ENCODE measurements at regions not wholly inside any gene's neighbourhood (a gene's known extent, or its start where the extent isn't known, plus 50 kb on each side); places are given as distances from the start of the nearest gene placed in this dataset.
A peak's percentile ranks its signal among the peaks of the same experiment; 100 is the strongest.
"Not testable (repeated sequence)": the region's sequence is repeated elsewhere in the genome, so short reads cannot be mapped to it uniquely, and the experiment has no call there.

DNA sequence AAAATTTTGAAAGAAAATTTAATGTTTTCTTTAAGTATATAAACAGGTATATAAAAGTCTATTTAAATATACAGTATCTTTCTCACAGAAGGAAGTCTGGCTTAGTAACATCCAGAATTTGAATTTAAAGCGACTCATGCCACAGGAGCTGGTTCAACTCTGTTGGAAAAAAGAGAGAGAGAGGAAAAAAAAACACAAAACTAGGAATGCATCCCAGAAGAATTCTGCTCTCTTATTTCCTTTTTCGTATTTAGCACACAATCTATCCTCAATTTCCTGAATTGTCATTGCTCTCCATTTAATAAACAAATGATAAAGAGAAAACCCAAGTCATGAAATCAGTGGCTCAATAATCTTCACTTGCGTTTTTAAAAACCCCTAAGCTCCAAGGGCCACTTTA, 107.5 kb upstream of the SCAF8 start:
- no peaks in the 10 kb centered on the region for H3K27me3 ChIP-seq (ENCODE audit: control insufficient read depth, insufficient read depth, low read length)
- no peak overlapping the region for H3K4me3 ChIP-seq (ENCODE audit: low read depth, low read length)
- TF ChIP-seq, protein P1, sequence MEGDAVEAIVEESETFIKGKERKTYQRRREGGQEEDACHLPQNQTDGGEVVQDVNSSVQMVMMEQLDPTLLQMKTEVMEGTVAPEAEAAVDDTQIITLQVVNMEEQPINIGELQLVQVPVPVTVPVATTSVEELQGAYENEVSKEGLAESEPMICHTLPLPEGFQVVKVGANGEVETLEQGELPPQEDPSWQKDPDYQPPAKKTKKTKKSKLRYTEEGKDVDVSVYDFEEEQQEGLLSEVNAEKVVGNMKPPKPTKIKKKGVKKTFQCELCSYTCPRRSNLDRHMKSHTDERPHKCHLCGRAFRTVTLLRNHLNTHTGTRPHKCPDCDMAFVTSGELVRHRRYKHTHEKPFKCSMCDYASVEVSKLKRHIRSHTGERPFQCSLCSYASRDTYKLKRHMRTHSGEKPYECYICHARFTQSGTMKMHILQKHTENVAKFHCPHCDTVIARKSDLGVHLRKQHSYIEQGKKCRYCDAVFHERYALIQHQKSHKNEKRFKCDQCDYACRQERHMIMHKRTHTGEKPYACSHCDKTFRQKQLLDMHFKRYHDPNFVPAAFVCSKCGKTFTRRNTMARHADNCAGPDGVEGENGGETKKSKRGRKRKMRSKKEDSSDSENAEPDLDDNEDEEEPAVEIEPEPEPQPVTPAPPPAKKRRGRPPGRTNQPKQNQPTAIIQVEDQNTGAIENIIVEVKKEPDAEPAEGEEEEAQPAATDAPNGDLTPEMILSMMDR (IDR thresholded peaks at IDR 0.05; ENCODE audit: insufficient read depth, low read length, poor library complexity, severe bottlenecking), result no peak
- no peak for DNase-seq (ENCODE audit: low read depth)
- H3K36me3 ChIP-seq (ENCODE audit: control insufficient read depth, insufficient read depth, low read length), result no peaks in the 10 kb centered on the region

DNA sequence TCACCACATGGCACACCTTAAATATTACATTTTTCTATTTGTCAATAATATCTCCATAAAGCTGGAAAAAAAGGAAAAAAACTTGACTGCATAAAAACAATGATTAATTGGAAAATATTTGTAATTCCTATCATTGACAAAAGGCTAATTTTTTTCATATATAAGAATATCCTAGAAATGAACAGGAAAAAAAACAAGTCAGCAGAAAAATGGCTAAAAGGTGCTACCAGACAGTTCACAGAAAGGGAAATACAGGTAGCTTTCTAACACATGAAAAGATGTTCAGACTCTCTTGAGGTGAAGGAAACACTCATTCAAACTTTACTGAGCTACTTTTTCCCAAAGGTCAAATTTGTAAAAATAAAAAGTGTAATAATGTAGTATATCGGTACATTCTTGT, 104.1 kb upstream of the SCAF8 start:
- Histone ChIP-seq H3K27me3 (ENCODE audit: control insufficient read depth, insufficient read depth, low read length) (no peaks in the 10 kb centered on the region), H3K4me3 (ENCODE audit: low read depth, low read length) (no peak overlapping the region), H3K36me3 (ENCODE audit: control insufficient read depth, insufficient read depth, low read length) (no peaks in the 10 kb centered on the region)
- no peak for DNase-seq (ENCODE audit: low read depth)
- TF ChIP-seq, protein P1 (IDR thresholded peaks at IDR 0.05; ENCODE audit: insufficient read depth, low read length, poor library complexity, severe bottlenecking), result no peak

DNA sequence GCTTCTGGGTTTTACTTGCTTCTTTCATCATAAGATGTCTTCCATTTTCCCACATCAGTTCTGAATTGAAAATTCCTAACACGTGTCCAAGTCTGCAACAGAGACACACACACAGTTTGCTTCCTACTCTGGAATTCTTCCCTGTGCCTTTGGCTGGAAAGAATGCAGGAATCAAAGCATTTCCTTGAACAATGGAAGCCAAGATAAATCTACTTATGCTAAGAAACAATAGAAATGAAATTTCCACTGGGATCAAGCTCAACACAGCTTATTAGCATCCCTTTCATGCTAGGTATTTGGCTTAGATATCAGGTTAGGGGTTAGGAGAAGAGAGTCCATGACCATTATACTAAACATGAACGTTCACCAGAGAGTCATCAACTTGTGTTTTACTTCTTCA, 101.1 kb upstream of the SCAF8 start:
- Histone ChIP-seq H3K36me3 (ENCODE audit: control insufficient read depth, insufficient read depth, low read length) (no peaks in the 10 kb centered on the region), H3K4me3 (ENCODE audit: low read depth, low read length) (no peak overlapping the region), H3K27me3 (ENCODE audit: control insufficient read depth, insufficient read depth, low read length) (no peaks in the 10 kb centered on the region)
- TF ChIP-seq, protein P1 (IDR thresholded peaks at IDR 0.05; ENCODE audit: insufficient read depth, low read length, poor library complexity, severe bottlenecking), result no peak
- no peak for DNase-seq (ENCODE audit: low read depth)

DNA sequence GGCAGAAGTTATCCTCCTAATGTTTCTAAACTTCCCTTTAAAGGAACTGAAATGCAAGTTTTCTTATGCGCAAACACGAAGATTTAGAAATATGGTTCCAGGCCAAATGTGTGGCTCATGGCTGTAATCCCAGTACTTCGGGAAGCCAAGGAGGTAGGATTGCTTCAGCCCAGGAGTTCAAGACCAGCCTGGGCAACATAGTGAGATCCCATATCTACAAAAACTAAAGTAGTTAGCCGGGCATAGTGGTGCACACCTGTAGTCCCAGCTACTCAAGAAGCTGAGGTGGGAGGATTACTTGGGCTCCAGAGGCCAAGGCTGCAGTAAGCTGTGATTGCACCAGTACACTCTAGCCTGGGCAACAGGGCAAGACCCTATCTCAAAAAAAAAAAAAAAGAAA, 95.8 kb upstream of the SCAF8 start:
- Histone ChIP-seq H3K36me3 (ENCODE audit: control insufficient read depth, insufficient read depth, low read length) (no peaks in the 10 kb centered on the region), H3K27me3 (ENCODE audit: control insufficient read depth, insufficient read depth, low read length) (no peaks in the 10 kb centered on the region), H3K4me3 (ENCODE audit: low read depth, low read length) (no peak overlapping the region)
- no peak for DNase-seq (ENCODE audit: low read depth)
- TF ChIP-seq, protein P1 (IDR thresholded peaks at IDR 0.05; ENCODE audit: insufficient read depth, low read length, poor library complexity, severe bottlenecking), result no peak

DNA sequence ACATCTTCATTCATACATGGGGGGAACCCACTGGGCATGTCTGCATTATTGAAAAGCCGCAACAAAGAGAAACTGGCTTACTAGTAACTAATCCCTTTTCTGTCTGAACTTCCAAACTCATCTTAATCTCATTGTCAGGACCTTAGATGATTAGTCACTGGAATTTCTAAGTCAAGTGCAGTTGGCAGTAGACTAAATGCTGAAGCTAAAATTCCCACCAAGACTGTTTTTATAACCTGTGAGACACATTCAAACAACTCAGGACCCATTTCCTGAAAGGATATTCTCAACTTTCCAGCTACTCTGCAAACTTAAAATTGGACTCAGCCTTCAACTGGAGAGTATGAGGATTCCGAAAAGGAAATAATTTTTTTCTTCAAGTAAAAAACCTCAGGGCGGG, 94.8 kb upstream of the SCAF8 start:
- TF ChIP-seq, protein P1 (IDR thresholded peaks at IDR 0.05; ENCODE audit: insufficient read depth, low read length, poor library complexity, severe bottlenecking), result no peak
- no peaks in the 10 kb centered on the region for H3K36me3 ChIP-seq (ENCODE audit: control insufficient read depth, insufficient read depth, low read length)
- no peaks in the 10 kb centered on the region for H3K27me3 ChIP-seq (ENCODE audit: control insufficient read depth, insufficient read depth, low read length)
- DNase-seq (ENCODE audit: low read depth), result peak; percentile 14
- no peak overlapping the region for H3K4me3 ChIP-seq (ENCODE audit: low read depth, low read length)

DNA sequence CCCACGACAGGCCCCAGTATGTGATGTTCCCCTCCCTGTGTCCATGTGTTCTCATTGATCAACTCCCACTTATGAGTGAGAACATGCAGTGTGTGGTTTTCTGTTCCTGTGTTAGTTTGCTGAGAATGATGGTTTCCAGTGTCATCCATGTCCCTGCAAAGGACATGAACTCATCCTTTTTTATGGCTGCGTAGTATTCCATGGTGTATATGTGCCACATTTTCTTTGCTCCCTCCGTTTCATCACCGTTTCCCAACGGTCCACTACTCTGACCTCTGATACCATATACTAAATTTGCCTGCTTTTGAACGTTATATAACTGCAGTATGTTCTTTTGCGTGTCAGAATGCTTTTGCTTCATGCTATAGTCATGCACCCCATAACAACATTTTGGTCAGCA, 94.0 kb upstream of the SCAF8 start:
- DNase-seq (ENCODE audit: low read depth); H3K4me3 ChIP-seq (ENCODE audit: low read depth, low read length); H3K27me3 ChIP-seq (ENCODE audit: control insufficient read depth, insufficient read depth, low read length); H3K36me3 ChIP-seq (ENCODE audit: control insufficient read depth, insufficient read depth, low read length): not testable (repeated sequence)
